ENCODE measurements at regions not wholly inside any gene's neighbourhood (a gene's known extent, or its start where the extent isn't known, plus 50 kb on each side); places are given as distances from the start of the nearest gene placed in this dataset.

GRCh38 chr6:133681891-133682290 is 207.0 kb upstream of the TCF21 start:
- H3K9ac ChIP-seq, result no peak overlapping the region
- H3K27ac ChIP-seq, result no peak overlapping the region
- no peaks in the 10 kb centered on the region for H3K4me1 ChIP-seq (ENCODE audit: low read depth, poor library complexity, severe bottlenecking)
- no peak overlapping the region for H3K4me3 ChIP-seq (IDR thresholded peaks at IDR 0.05; ENCODE audit: insufficient read depth, low read depth, low read length)
- no peak overlapping the region for H3K4me2 ChIP-seq
- no peaks in the 10 kb centered on the region for H4K20me1 ChIP-seq (ENCODE audit: insufficient read depth)
- no peaks in the 10 kb centered on the region for H3K79me2 ChIP-seq (ENCODE audit: insufficient read depth, low read depth)
- H3K36me3 ChIP-seq (ENCODE audit: insufficient read depth), result no peaks in the 10 kb centered on the region
- no peak for TF ChIP-seq CTCF (conservative IDR thresholded peaks at IDR 0.05; ENCODE audit: low read depth, low read length)
- no peaks in the 10 kb centered on the region for H3K27me3 ChIP-seq (ENCODE audit: insufficient read depth, low read depth)
- no peak overlapping the region for H2AFZ ChIP-seq (ENCODE audit: low read depth)

GRCh38 chr6:133682506-133683307 is 206.2 kb upstream of the TCF21 start:
- Histone ChIP-seq H3K4me1 (ENCODE audit: low read depth, poor library complexity, severe bottlenecking) (no peaks in the 10 kb centered on the region), H3K4me2 (no peak overlapping the region), H4K20me1 (ENCODE audit: insufficient read depth) (no peaks in the 10 kb centered on the region), H3K4me3 (IDR thresholded peaks at IDR 0.05; ENCODE audit: insufficient read depth, low read depth, low read length) (no peak overlapping the region), H2AFZ (ENCODE audit: low read depth) (no peak overlapping the region), H3K27ac (no peak overlapping the region), H3K36me3 (ENCODE audit: insufficient read depth) (no peaks in the 10 kb centered on the region), H3K79me2 (ENCODE audit: insufficient read depth, low read depth) (no peaks in the 10 kb centered on the region), H3K9ac (no peak overlapping the region), H3K27me3 (ENCODE audit: insufficient read depth, low read depth) (no peaks in the 10 kb centered on the region)
- TF ChIP-seq CTCF (conservative IDR thresholded peaks at IDR 0.05; ENCODE audit: low read depth, low read length), result no peak

GRCh38 chr6:133683308-133683580 is 205.7 kb upstream of the TCF21 start:
- Histone ChIP-seq H3K79me2 (ENCODE audit: insufficient read depth, low read depth) (no peaks in the 10 kb centered on the region), H3K4me2 (no peak overlapping the region), H2AFZ (ENCODE audit: low read depth) (no peak overlapping the region), H3K9ac (no peak overlapping the region), H3K36me3 (ENCODE audit: insufficient read depth) (no peaks in the 10 kb centered on the region), H3K4me3 (IDR thresholded peaks at IDR 0.05; ENCODE audit: insufficient read depth, low read depth, low read length) (no peak overlapping the region), H4K20me1 (ENCODE audit: insufficient read depth) (no peaks in the 10 kb centered on the region), H3K27me3 (ENCODE audit: insufficient read depth, low read depth) (no peaks in the 10 kb centered on the region), H3K27ac (no peak overlapping the region), H3K4me1 (ENCODE audit: low read depth, poor library complexity, severe bottlenecking) (no peaks in the 10 kb centered on the region)
- TF ChIP-seq CTCF (conservative IDR thresholded peaks at IDR 0.05; ENCODE audit: low read depth, low read length), result no peak

- no peaks in the 10 kb centered on the region for H3K27me3 ChIP-seq (ENCODE audit: insufficient read depth, low read depth)
- H3K9ac ChIP-seq, result no peak overlapping the region
- no peak overlapping the region for H3K4me2 ChIP-seq
- TF ChIP-seq CTCF (conservative IDR thresholded peaks at IDR 0.05; ENCODE audit: low read depth, low read length), result no peak
- H2AFZ ChIP-seq (ENCODE audit: low read depth), result no peak overlapping the region
- H3K4me1 ChIP-seq (ENCODE audit: low read depth, poor library complexity, severe bottlenecking), result no peaks in the 10 kb centered on the region
- no peak overlapping the region for H3K27ac ChIP-seq
- H3K36me3 ChIP-seq (ENCODE audit: insufficient read depth), result no peaks in the 10 kb centered on the region
- H4K20me1 ChIP-seq (ENCODE audit: insufficient read depth), result no peaks in the 10 kb centered on the region
- H3K79me2 ChIP-seq (ENCODE audit: insufficient read depth, low read depth), result no peaks in the 10 kb centered on the region
- H3K4me3 ChIP-seq (IDR thresholded peaks at IDR 0.05; ENCODE audit: insufficient read depth, low read depth, low read length), result no peak overlapping the region
Observed at GRCh38 chr6:133683606-133684005, 205.3 kb upstream of the TCF21 start.
